ENCODE measurements at regions not wholly inside any gene's neighbourhood (a gene's known extent, or its start where the extent isn't known, plus 50 kb on each side); places are given as distances from the start of the nearest gene placed in this dataset.
"Not testable (repeated sequence)": the region's sequence is repeated elsewhere in the genome, so short reads cannot be mapped to it uniquely, and the experiment has no call there.

- Histone ChIP-seq H3K27ac (ENCODE audit: insufficient read depth, low read length) (no peak overlapping the region), H3K9me3 (ENCODE audit: control insufficient read depth, insufficient read depth, low read depth, low read length) (no peaks in the 10 kb centered on the region), H3K36me3 (ENCODE audit: control insufficient read depth, insufficient read depth, low read length) (no peaks in the 10 kb centered on the region), H3K9ac (ENCODE audit: insufficient read depth, low read length) (no peak overlapping the region), H3K27me3 (ENCODE audit: control insufficient read depth, insufficient read depth, low read length) (no peaks in the 10 kb centered on the region), H3K4me1 (ENCODE audit: control insufficient read depth, extremely low read depth, insufficient read depth, low read length) (no peaks in the 10 kb centered on the region), H3K4me2 (ENCODE audit: extremely low read depth, insufficient read depth, low read length) (no peak overlapping the region), H4K20me1 (ENCODE audit: control insufficient read depth, extremely low read depth, insufficient read depth, low read length) (no peaks in the 10 kb centered on the region), H3K4me3 (replicated peaks in 1 of 4; ENCODE audit: control extremely low read depth in 1 of 4, insufficient read depth in 1 of 4, low read depth in 3 of 4, low read length in 4 of 4) (no peak overlapping the region), H3K79me2 (ENCODE audit: control insufficient read depth, insufficient read depth, low read length) (no peaks in the 10 kb centered on the region), H2AFZ (ENCODE audit: low read length) (no peak overlapping the region)
- DNase-seq (ENCODE audit: low read depth in 2 of 2), result no peak
- no peak for TF ChIP-seq CTCF (conservative IDR thresholded peaks at IDR 0.05 in 1 of 2, IDR thresholded peaks at IDR 0.05 in 1 of 2; ENCODE audit: low read depth in 1 of 2, low read length in 2 of 2)
- no peak for TF ChIP-seq EZH2 (IDR thresholded peaks at IDR 0.05; ENCODE audit: low read length, missing control alignments)
Observed at GRCh38 chr2:22143840-22144239, 1020.1 kb downstream of the TDRD15 start.

GRCh38 chr2:22153931-22154613 lies 1030.3 kb downstream of the TDRD15 start:
- TF ChIP-seq EZH2 (IDR thresholded peaks at IDR 0.05; ENCODE audit: low read length, missing control alignments), result no peak
- Histone ChIP-seq H3K4me1 (ENCODE audit: control insufficient read depth, extremely low read depth, insufficient read depth, low read length) (no peaks in the 10 kb centered on the region), H3K4me2 (ENCODE audit: extremely low read depth, insufficient read depth, low read length) (no peak overlapping the region), H3K9me3 (ENCODE audit: control insufficient read depth, insufficient read depth, low read depth, low read length) (no peaks in the 10 kb centered on the region), H4K20me1 (ENCODE audit: control insufficient read depth, extremely low read depth, insufficient read depth, low read length) (no peaks in the 10 kb centered on the region), H3K27me3 (ENCODE audit: control insufficient read depth, insufficient read depth, low read length) (no peaks in the 10 kb centered on the region), H3K27ac (ENCODE audit: insufficient read depth, low read length) (no peak overlapping the region), H3K4me3 (replicated peaks in 1 of 4; ENCODE audit: control extremely low read depth in 1 of 4, insufficient read depth in 1 of 4, low read depth in 3 of 4, low read length in 4 of 4) (no peak overlapping the region), H3K79me2 (ENCODE audit: control insufficient read depth, insufficient read depth, low read length) (no peaks in the 10 kb centered on the region), H2AFZ (ENCODE audit: low read length) (no peak overlapping the region), H3K9ac (ENCODE audit: insufficient read depth, low read length) (no peak overlapping the region), H3K36me3 (ENCODE audit: control insufficient read depth, insufficient read depth, low read length) (no peaks in the 10 kb centered on the region)
- no peak for DNase-seq (ENCODE audit: low read depth in 2 of 2)

GRCh38 chr2:22156661-22157060 lies 1032.9 kb downstream of the TDRD15 start:
- not testable (repeated sequence) for H3K36me3 ChIP-seq (ENCODE audit: control insufficient read depth, insufficient read depth, low read length); H3K79me2 ChIP-seq (ENCODE audit: control insufficient read depth, insufficient read depth, low read length); H3K9ac ChIP-seq (ENCODE audit: insufficient read depth, low read length); H3K4me3 ChIP-seq (replicated peaks in 1 of 4; ENCODE audit: control extremely low read depth in 1 of 4, insufficient read depth in 1 of 4, low read depth in 3 of 4, low read length in 4 of 4); H3K27ac ChIP-seq (ENCODE audit: insufficient read depth, low read length); H3K4me1 ChIP-seq (ENCODE audit: control insufficient read depth, extremely low read depth, insufficient read depth, low read length); H3K4me2 ChIP-seq (ENCODE audit: extremely low read depth, insufficient read depth, low read length); DNase-seq (ENCODE audit: low read depth in 2 of 2); H3K27me3 ChIP-seq (ENCODE audit: control insufficient read depth, insufficient read depth, low read length); H3K9me3 ChIP-seq (ENCODE audit: control insufficient read depth, insufficient read depth, low read depth, low read length); H4K20me1 ChIP-seq (ENCODE audit: control insufficient read depth, extremely low read depth, insufficient read depth, low read length); H2AFZ ChIP-seq (ENCODE audit: low read length)

GRCh38 chr2:22167256-22167655 lies 1043.5 kb downstream of the TDRD15 start:
- Histone ChIP-seq H3K79me2 (ENCODE audit: control insufficient read depth, insufficient read depth, low read length) (no peaks in the 10 kb centered on the region), H3K9me3 (ENCODE audit: control insufficient read depth, insufficient read depth, low read depth, low read length) (no peaks in the 10 kb centered on the region), H3K36me3 (ENCODE audit: control insufficient read depth, insufficient read depth, low read length) (no peaks in the 10 kb centered on the region), H3K27me3 (ENCODE audit: control insufficient read depth, insufficient read depth, low read length) (no peaks in the 10 kb centered on the region), H2AFZ (ENCODE audit: low read length) (no peak overlapping the region), H4K20me1 (ENCODE audit: control insufficient read depth, extremely low read depth, insufficient read depth, low read length) (no peaks in the 10 kb centered on the region), H3K4me1 (ENCODE audit: control insufficient read depth, extremely low read depth, insufficient read depth, low read length) (no peaks in the 10 kb centered on the region), H3K4me3 (replicated peaks in 1 of 4; ENCODE audit: control extremely low read depth in 1 of 4, insufficient read depth in 1 of 4, low read depth in 3 of 4, low read length in 4 of 4) (no peak overlapping the region), H3K9ac (ENCODE audit: insufficient read depth, low read length) (no peak overlapping the region), H3K4me2 (ENCODE audit: extremely low read depth, insufficient read depth, low read length) (no peak overlapping the region), H3K27ac (ENCODE audit: insufficient read depth, low read length) (no peak overlapping the region)
- DNase-seq (ENCODE audit: low read depth in 2 of 2), result no peak
- TF ChIP-seq CTCF (conservative IDR thresholded peaks at IDR 0.05 in 1 of 2, IDR thresholded peaks at IDR 0.05 in 1 of 2; ENCODE audit: low read depth in 1 of 2, low read length in 2 of 2) (no peak), EZH2 (IDR thresholded peaks at IDR 0.05; ENCODE audit: low read length, missing control alignments) (no peak)
